ENCODE measurements at regions not wholly inside any gene's neighbourhood (a gene's known extent, or its start where the extent isn't known, plus 50 kb on each side); places are given as distances from the start of the nearest gene placed in this dataset.

DNA sequence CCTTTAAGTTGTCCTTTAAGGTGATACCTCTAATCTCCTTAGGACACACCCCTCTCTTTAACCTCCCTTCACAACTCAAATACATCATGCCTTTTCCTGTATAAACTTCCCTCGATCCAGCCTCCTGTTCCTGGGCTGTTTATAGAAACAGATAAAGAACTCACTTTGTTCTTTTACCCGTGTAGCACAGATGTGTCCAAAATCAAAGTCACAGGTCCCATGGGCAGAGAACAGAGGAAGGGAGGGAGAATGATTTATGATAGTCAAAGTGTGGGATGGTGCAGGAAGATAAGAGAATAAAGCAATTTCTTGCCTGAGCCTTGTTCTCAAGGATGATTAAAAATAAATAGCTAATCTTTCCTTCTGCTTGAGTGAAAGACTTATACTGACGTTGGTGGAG is 50.3 kb upstream of the CABCOCO1 start:
- DNase-seq (ENCODE audit: low read depth in 1 of 2, low spot score in 1 of 2): no peak
- Histone ChIP-seq H3K27ac (replicated peaks) (no peak overlapping the region), H3K4me3 (replicated peaks; ENCODE audit: insufficient read depth, low read length) (no peak overlapping the region), H3K27me3 (ENCODE audit: insufficient read depth, poor library complexity, severe bottlenecking) (no peaks in the 10 kb centered on the region)
- TF ChIP-seq, protein P1, sequence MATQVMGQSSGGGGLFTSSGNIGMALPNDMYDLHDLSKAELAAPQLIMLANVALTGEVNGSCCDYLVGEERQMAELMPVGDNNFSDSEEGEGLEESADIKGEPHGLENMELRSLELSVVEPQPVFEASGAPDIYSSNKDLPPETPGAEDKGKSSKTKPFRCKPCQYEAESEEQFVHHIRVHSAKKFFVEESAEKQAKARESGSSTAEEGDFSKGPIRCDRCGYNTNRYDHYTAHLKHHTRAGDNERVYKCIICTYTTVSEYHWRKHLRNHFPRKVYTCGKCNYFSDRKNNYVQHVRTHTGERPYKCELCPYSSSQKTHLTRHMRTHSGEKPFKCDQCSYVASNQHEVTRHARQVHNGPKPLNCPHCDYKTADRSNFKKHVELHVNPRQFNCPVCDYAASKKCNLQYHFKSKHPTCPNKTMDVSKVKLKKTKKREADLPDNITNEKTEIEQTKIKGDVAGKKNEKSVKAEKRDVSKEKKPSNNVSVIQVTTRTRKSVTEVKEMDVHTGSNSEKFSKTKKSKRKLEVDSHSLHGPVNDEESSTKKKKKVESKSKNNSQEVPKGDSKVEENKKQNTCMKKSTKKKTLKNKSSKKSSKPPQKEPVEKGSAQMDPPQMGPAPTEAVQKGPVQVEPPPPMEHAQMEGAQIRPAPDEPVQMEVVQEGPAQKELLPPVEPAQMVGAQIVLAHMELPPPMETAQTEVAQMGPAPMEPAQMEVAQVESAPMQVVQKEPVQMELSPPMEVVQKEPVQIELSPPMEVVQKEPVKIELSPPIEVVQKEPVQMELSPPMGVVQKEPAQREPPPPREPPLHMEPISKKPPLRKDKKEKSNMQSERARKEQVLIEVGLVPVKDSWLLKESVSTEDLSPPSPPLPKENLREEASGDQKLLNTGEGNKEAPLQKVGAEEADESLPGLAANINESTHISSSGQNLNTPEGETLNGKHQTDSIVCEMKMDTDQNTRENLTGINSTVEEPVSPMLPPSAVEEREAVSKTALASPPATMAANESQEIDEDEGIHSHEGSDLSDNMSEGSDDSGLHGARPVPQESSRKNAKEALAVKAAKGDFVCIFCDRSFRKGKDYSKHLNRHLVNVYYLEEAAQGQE (IDR thresholded peaks at IDR 0.05; ENCODE audit: insufficient replicate concordance, low read depth): no peak
- TF ChIP-seq SPI1 (IDR thresholded peaks at IDR 0.05; ENCODE audit: borderline replicate concordance, low read depth) (no peak), GABPA (IDR thresholded peaks at IDR 0.05; ENCODE audit: low read depth) (no peak), POLR2AphosphoS5 (IDR thresholded peaks at IDR 0.05; ENCODE audit: low read depth) (no peak)
- TF ChIP-seq, protein P2, sequence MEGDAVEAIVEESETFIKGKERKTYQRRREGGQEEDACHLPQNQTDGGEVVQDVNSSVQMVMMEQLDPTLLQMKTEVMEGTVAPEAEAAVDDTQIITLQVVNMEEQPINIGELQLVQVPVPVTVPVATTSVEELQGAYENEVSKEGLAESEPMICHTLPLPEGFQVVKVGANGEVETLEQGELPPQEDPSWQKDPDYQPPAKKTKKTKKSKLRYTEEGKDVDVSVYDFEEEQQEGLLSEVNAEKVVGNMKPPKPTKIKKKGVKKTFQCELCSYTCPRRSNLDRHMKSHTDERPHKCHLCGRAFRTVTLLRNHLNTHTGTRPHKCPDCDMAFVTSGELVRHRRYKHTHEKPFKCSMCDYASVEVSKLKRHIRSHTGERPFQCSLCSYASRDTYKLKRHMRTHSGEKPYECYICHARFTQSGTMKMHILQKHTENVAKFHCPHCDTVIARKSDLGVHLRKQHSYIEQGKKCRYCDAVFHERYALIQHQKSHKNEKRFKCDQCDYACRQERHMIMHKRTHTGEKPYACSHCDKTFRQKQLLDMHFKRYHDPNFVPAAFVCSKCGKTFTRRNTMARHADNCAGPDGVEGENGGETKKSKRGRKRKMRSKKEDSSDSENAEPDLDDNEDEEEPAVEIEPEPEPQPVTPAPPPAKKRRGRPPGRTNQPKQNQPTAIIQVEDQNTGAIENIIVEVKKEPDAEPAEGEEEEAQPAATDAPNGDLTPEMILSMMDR (IDR thresholded peaks at IDR 0.05; ENCODE audit: insufficient read depth, low read length): no peak

DNA sequence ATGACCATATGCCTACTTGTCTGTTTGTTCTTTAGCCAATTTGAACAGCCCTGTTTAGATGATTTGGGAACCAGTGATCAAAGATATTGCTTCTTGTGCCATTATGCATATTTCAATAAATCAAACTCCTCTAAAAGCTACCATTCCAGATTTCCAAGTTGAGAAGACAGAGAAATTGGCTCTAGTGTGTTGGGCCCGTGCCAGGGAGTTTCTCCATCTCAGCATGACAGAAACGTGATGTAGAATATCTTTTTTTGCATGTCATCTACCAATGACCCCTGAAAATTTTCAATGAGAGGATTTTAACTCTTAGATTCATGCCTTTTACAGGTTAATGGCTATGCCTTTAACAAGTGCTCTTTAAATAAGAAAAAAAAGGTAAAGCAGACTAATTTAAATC is 50.7 kb upstream of the CABCOCO1 start:
- TF ChIP-seq POLR2AphosphoS5 (IDR thresholded peaks at IDR 0.05; ENCODE audit: low read depth) (no peak), GABPA (IDR thresholded peaks at IDR 0.05; ENCODE audit: low read depth) (no peak), SPI1 (IDR thresholded peaks at IDR 0.05; ENCODE audit: borderline replicate concordance, low read depth) (no peak)
- TF ChIP-seq, protein P2 (IDR thresholded peaks at IDR 0.05; ENCODE audit: insufficient read depth, low read length): no peak
- TF ChIP-seq, protein P1 (IDR thresholded peaks at IDR 0.05; ENCODE audit: insufficient replicate concordance, low read depth): no peak
- no peak for DNase-seq (ENCODE audit: low read depth in 1 of 2, low spot score in 1 of 2)
- H3K27ac ChIP-seq (replicated peaks): no peak overlapping the region
- H3K4me3 ChIP-seq (replicated peaks; ENCODE audit: insufficient read depth, low read length): no peak overlapping the region
- no peaks in the 10 kb centered on the region for H3K27me3 ChIP-seq (ENCODE audit: insufficient read depth, poor library complexity, severe bottlenecking)

DNA sequence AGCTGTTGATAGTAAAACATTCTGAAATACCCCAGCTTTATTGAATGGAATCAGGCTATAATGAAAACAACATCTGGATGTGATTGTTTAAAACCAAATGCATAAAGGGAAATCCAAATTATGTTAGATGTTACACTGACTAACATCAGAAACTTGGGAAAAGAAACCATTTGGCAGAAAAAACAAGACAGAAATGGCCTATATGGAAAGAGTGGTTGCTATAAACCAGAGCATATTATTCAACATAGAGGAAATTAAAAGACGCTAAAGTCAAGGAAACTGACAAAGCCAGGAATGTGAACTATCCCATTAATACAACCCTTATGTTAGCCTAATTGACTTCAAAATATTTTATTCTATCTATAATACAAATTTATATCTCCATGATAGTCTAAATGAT is 53.0 kb upstream of the CABCOCO1 start:
- no peak overlapping the region for H3K27ac ChIP-seq (replicated peaks)
- no peak for TF ChIP-seq POLR2AphosphoS5 (IDR thresholded peaks at IDR 0.05; ENCODE audit: low read depth)
- TF ChIP-seq, protein P1 (IDR thresholded peaks at IDR 0.05; ENCODE audit: insufficient replicate concordance, low read depth): no peak
- no peak for TF ChIP-seq SPI1 (IDR thresholded peaks at IDR 0.05; ENCODE audit: borderline replicate concordance, low read depth)
- TF ChIP-seq, protein P2 (IDR thresholded peaks at IDR 0.05; ENCODE audit: insufficient read depth, low read length): no peak
- TF ChIP-seq GABPA (IDR thresholded peaks at IDR 0.05; ENCODE audit: low read depth): no peak
- H3K4me3 ChIP-seq (replicated peaks; ENCODE audit: insufficient read depth, low read length): no peak overlapping the region
- no peaks in the 10 kb centered on the region for H3K27me3 ChIP-seq (ENCODE audit: insufficient read depth, poor library complexity, severe bottlenecking)
- no peak for DNase-seq (ENCODE audit: low read depth in 1 of 2, low spot score in 1 of 2)
